IPS DF 4.7 (cell line): ENCODE measurements at regions not wholly inside any gene's neighbourhood (a gene's known extent, or its start where the extent isn't known, plus 50 kb on each side); places are given as distances from the start of the nearest gene placed in this dataset.

Experiments
- DNase-seq: peaks from one replicate; pipeline ENCODE4 v3.0.0-alpha.2; 2013; ENCODE audit warnings: low spot score; ENCODE audit errors: extremely low read depth

- DNase-seq: no peak
These were observed 160.1 kb upstream of the SHB start for GRCh38 chr9:38229104-38229500.

- no peak for DNase-seq
These were observed 159.5 kb upstream of the SHB start for GRCh38 chr9:38228331-38229103.

- no peak for DNase-seq
These were observed 158.6 kb upstream of the SHB start for GRCh38 chr9:38227656-38228055.

- DNase-seq: peak; percentile 9
These were observed 158.1 kb upstream of the SHB start for GRCh38 chr9:38227061-38227540.

- no peak for DNase-seq
These were observed 157.5 kb upstream of the SHB start for GRCh38 chr9:38226491-38226951.

GRCh38 chr9:38224941-38225340 lies 155.9 kb upstream of the SHB start:
- no peak for DNase-seq

GRCh38 chr9:38216572-38216971 lies 147.5 kb upstream of the SHB start:
- DNase-seq: no peak

- no peak for DNase-seq
These were observed 146.4 kb upstream of the SHB start for GRCh38 chr9:38215465-38215864.

- peak; percentile 78 for DNase-seq
These were observed 145.4 kb upstream of the SHB start for GRCh38 chr9:38214432-38214831.

- DNase-seq: no peak
These were observed 144.7 kb upstream of the SHB start for GRCh38 chr9:38213631-38214299.

- DNase-seq: no peak
These were observed 143.0 kb upstream of the SHB start for GRCh38 chr9:38212016-38212415.

- DNase-seq: no peak
These were observed 142.0 kb upstream of the SHB start for GRCh38 chr9:38211002-38211401.

- no peak for DNase-seq
These were observed 139.3 kb upstream of the SHB start for GRCh38 chr9:38208206-38208901.

- DNase-seq: no peak
These were observed 138.3 kb upstream of the SHB start for GRCh38 chr9:38207247-38207778.

GRCh38 chr9:38205279-38205678 lies 136.3 kb upstream of the SHB start:
- DNase-seq: no peak

GRCh38 chr9:38202336-38202938 lies 133.4 kb upstream of the SHB start:
- no peak for DNase-seq

GRCh38 chr9:38201844-38202243 lies 132.8 kb upstream of the SHB start:
- DNase-seq: no peak

GRCh38 chr9:38200431-38200830 lies 131.4 kb upstream of the SHB start:
- DNase-seq: no peak

GRCh38 chr9:38198140-38198539 lies 129.1 kb upstream of the SHB start:
- no peak for DNase-seq

GRCh38 chr9:38196714-38197113 lies 127.7 kb upstream of the SHB start:
- DNase-seq: no peak

- DNase-seq: no peak
These were observed 126.7 kb upstream of the SHB start for GRCh38 chr9:38195737-38196161.
